Right cardiac atrium (tissue), 5 donors: ENCODE measurements at regions not wholly inside any gene's neighbourhood (a gene's known extent, or its start where the extent isn't known, plus 50 kb on each side); places are given as distances from the start of the nearest gene placed in this dataset.

Experiments used
- ATAC-seq, 2 donors: fragments of 200-7000 bp; cut with Tn5 transposase; one replicate each; pipeline versions ENCODE4 v1.8.0 to v1.9.1; 2020; ENCODE audit warnings: moderate library complexity in 2 of 2, mild to moderate bottlenecking in 1 of 2
- DNase-seq, 3 donors: peaks; one replicate each; pipeline ENCODE4 v3.0.0-alpha.2; 2020
- H3K27ac ChIP-seq: one replicate; pipeline ENCODE4 v1.5.1; 2013; ENCODE audit warnings: mild to moderate bottlenecking, low read length, control low read depth, moderate library complexity
- H3K27me3 ChIP-seq: one replicate; pipeline ENCODE4 v1.6.1; 2013; ENCODE audit not compliant: control insufficient read depth, insufficient read depth
- H3K4me1 ChIP-seq: one replicate; pipeline ENCODE4 v1.6.1; 2013; ENCODE audit warnings: low read length; ENCODE audit not compliant: control insufficient read depth, insufficient read depth
- H3K4me3 ChIP-seq: one replicate; pipeline ENCODE4 v1.5.1; 2013; ENCODE audit warnings: low read length, control low read depth
- H3K9me3 ChIP-seq: one replicate; pipeline ENCODE4 v1.6.1; 2013; ENCODE audit warnings: low read length; ENCODE audit not compliant: control insufficient read depth
- WGBS: extraction: QIAGEN DNeasy Blood & Tissue Kit; methylation state at CpG from one replicate; pipeline ENCODE4 v1.1.7; 2013; 5-methylcytosine and 5-hydroxymethylcytosine counted together
- intact Hi-C, 4 donors: fragments of 100-400 bp; cut with DNase I; formaldehyde crosslinking; loops; one replicate each; pipeline versions ENCODE4 v1.11.0 to v1.14.0; 2022 to 2023
- donor health status: healthy with polysubstance abuse.
- donor health status: DM: no; HTN: yes; CAD: no.
- donor health status: DM: no; HTN: no; CAD: no.
- donor health status: DM: no; HTN: yes; CAD: no; lungs with severe emphysema.
- donor health status: DM: yes; HTN: yes; CAD: no.

- Histone ChIP-seq H3K4me3 (no peak overlapping the region), H3K27me3 (no peaks in the 10 kb centered on the region), H3K9me3 (peaks cover 3% of the 10 kb centered on the region), H3K27ac (no peak overlapping the region), H3K4me1 (no peaks in the 10 kb centered on the region)
- DNase-seq (peak; percentile 71 to 74 (median 74)), ATAC-seq (peak; percentile 88 to 91)
- WGBS, result 57% methylated on average over 13 of the region's 13 CpGs
- intact Hi-C loops, result no loop called here
Observed at GRCh38 chr12:116426391-116427136, 132.6 kb upstream of the MAP1LC3B2 start.

GRCh38 chr12:116427200-116427930 is 131.8 kb upstream of the MAP1LC3B2 start:
- ATAC-seq (peak in 1 of 2 donors; percentile 8), DNase-seq (no peak)
- intact Hi-C loops, result no loop called here
- 47% methylated on average over 19 of the region's 19 CpGs for WGBS
- Histone ChIP-seq H3K27ac (no peak overlapping the region), H3K4me3 (no peak overlapping the region), H3K4me1 (peaks cover 3% of the 10 kb centered on the region), H3K27me3 (no peaks in the 10 kb centered on the region), H3K9me3 (no peaks in the 10 kb centered on the region)

- intact Hi-C loops, result no loop called here
- no peak for ATAC-seq
- H3K27me3 ChIP-seq, result no peaks in the 10 kb centered on the region
- no peaks in the 10 kb centered on the region for H3K9me3 ChIP-seq
- H3K27ac ChIP-seq, result no peak overlapping the region
- 87% methylated on average over 7 of the region's 7 CpGs for WGBS
- no peak overlapping the region for H3K4me3 ChIP-seq
- peaks cover 3% of the 10 kb centered on the region for H3K4me1 ChIP-seq
- no peak for DNase-seq
Observed at GRCh38 chr12:116429826-116430360, 129.3 kb upstream of the MAP1LC3B2 start.

- ATAC-seq (no peak), DNase-seq (no peak)
- intact Hi-C loops, result no loop called here
- peaks cover 3% of the 10 kb centered on the region for H3K4me1 ChIP-seq
- H3K9me3 ChIP-seq, result no peaks in the 10 kb centered on the region
- whole genome bisulfite sequencing, result 91% methylated on average over 5 of the region's 5 CpGs
- H3K27ac ChIP-seq, result no peak overlapping the region
- H3K27me3 ChIP-seq, result no peaks in the 10 kb centered on the region
- no peak overlapping the region for H3K4me3 ChIP-seq
Observed at GRCh38 chr12:116430911-116431565, 128.1 kb upstream of the MAP1LC3B2 start.

GRCh38 chr12:116431677-116432300 is 127.4 kb upstream of the MAP1LC3B2 start:
- no peak for DNase-seq
- ATAC-seq, result no peak
- Histone ChIP-seq H3K4me1 (peaks cover 3% of the 10 kb centered on the region), H3K27me3 (no peaks in the 10 kb centered on the region), H3K9me3 (no peaks in the 10 kb centered on the region), H3K27ac (no peak overlapping the region), H3K4me3 (no peak overlapping the region)
- intact Hi-C loops, result no loop called here
- WGBS, result 85% methylated on average over 13 of the region's 13 CpGs

GRCh38 chr12:116432314-116432750 is 126.8 kb upstream of the MAP1LC3B2 start:
- 40% methylated on average over 4 of the region's 4 CpGs for WGBS
- Histone ChIP-seq H3K4me1 (peaks cover 3% of the 10 kb centered on the region), H3K27ac (no peak overlapping the region), H3K27me3 (no peaks in the 10 kb centered on the region), H3K9me3 (no peaks in the 10 kb centered on the region), H3K4me3 (no peak overlapping the region)
- DNase-seq, result peak in 2 of 3 donors; percentile 28 to 56
- no peak for ATAC-seq
- intact Hi-C loops, result no loop called here

- no peak overlapping the region for H3K27ac ChIP-seq
- DNase-seq, result no peak
- ATAC-seq, result no peak
- peaks cover 3% of the 10 kb centered on the region for H3K4me1 ChIP-seq
- no peaks in the 10 kb centered on the region for H3K27me3 ChIP-seq
- no peak overlapping the region for H3K4me3 ChIP-seq
- intact Hi-C loops, result no loop called here
- 66% methylated on average over 5 of the region's 5 CpGs for WGBS
- H3K9me3 ChIP-seq, result no peaks in the 10 kb centered on the region
Observed at GRCh38 chr12:116433249-116433648, 125.9 kb upstream of the MAP1LC3B2 start.

- peak; percentile 93 to 94 for ATAC-seq
- H3K27ac ChIP-seq, result peak overlapping the region; percentile 13
- WGBS, result 11% methylated on average over 17 of the region's 17 CpGs
- intact Hi-C loops, result no loop called here
- peak; percentile 87 to 91 (median 91) for DNase-seq
- no peaks in the 10 kb centered on the region for H3K27me3 ChIP-seq
- H3K4me3 ChIP-seq, result no peak overlapping the region
- H3K4me1 ChIP-seq, result peaks cover 3% of the 10 kb centered on the region
- no peaks in the 10 kb centered on the region for H3K9me3 ChIP-seq
Observed at GRCh38 chr12:116434155-116435011, 124.8 kb upstream of the MAP1LC3B2 start.

GRCh38 chr12:116435984-116436383 is 123.2 kb upstream of the MAP1LC3B2 start:
- Histone ChIP-seq H3K9me3 (no peaks in the 10 kb centered on the region), H3K4me1 (peaks cover 3% of the 10 kb centered on the region), H3K4me3 (no peak overlapping the region), H3K27ac (no peak overlapping the region), H3K27me3 (no peaks in the 10 kb centered on the region)
- WGBS, result 96% methylated on average over 3 of the region's 3 CpGs
- ATAC-seq (no peak), DNase-seq (no peak)
- intact Hi-C loops, result no loop called here
